Mesenchymal stem cell (in vitro differentiated cells and primary cell): ENCODE measurements at regions not wholly inside any gene's neighbourhood (a gene's known extent, or its start where the extent isn't known, plus 50 kb on each side); places are given as distances from the start of the nearest gene placed in this dataset.
A peak's percentile ranks its signal among the peaks of the same experiment; 100 is the strongest.

Experiments
- DNase-seq: peaks from one replicate; pipeline ENCODE4 v3.0.0-alpha.2; 2013
- H2AFZ ChIP-seq: one replicate; pipeline ENCODE4 v1.6.1; 2013; ENCODE audit warnings: low read depth, mild to moderate bottlenecking, control low read depth, inconsistent platforms, low read length, moderate library complexity
- H2AK5ac ChIP-seq: 2 replicates; pipeline ENCODE4 v1.6.1; 2013; ENCODE audit warnings: low read length, moderate library complexity, mild to moderate bottlenecking, inconsistent platforms; ENCODE audit not compliant: severe bottlenecking
- H2BK120ac ChIP-seq: one replicate; pipeline ENCODE4 v1.6.1; 2013; ENCODE audit warnings: low read depth, mild to moderate bottlenecking, inconsistent platforms, low read length, moderate library complexity
- H2BK12ac ChIP-seq, 2 experiments: one replicate each; pipeline ENCODE4 v1.6.1; 2013; ENCODE audit warnings: inconsistent platforms in 2 of 2, low read length in 2 of 2, mild to moderate bottlenecking in 2 of 2, moderate library complexity in 2 of 2, control low read depth in 1 of 2
- H2BK15ac ChIP-seq: one replicate; pipeline ENCODE4 v1.6.1; 2013; ENCODE audit warnings: mild to moderate bottlenecking, low read depth, inconsistent platforms; ENCODE audit not compliant: poor library complexity, severe bottlenecking
- H2BK5ac ChIP-seq: 2 replicates; pipeline ENCODE4 v1.6.1; 2013; ENCODE audit warnings: low read depth, mild to moderate bottlenecking, low read length, control low read depth, inconsistent platforms; ENCODE audit not compliant: poor library complexity, severe bottlenecking
- H3K14ac ChIP-seq, 2 experiments: one replicate each; pipeline ENCODE4 v1.6.1; 2013; ENCODE audit warnings: inconsistent platforms in 2 of 2, low read length in 2 of 2, control low read depth in 1 of 2, mild to moderate bottlenecking in 1 of 2, moderate library complexity in 1 of 2
- H3K18ac ChIP-seq, 2 experiments: one replicate each; pipeline ENCODE4 v1.6.1; 2013; ENCODE audit warnings: inconsistent platforms in 2 of 2, low read length in 2 of 2, control low read depth in 1 of 2, low read depth in 1 of 2, mild to moderate bottlenecking in 1 of 2
- H3K23ac ChIP-seq, 2 experiments: one replicate each; pipeline ENCODE4 v1.6.1; 2013; ENCODE audit warnings: inconsistent platforms in 2 of 2, low read length in 2 of 2, mild to moderate bottlenecking in 2 of 2, moderate library complexity in 2 of 2, control low read depth in 1 of 2
- H3K27ac ChIP-seq: 2 replicates; pipeline ENCODE4 v1.5.1; 2013; ENCODE audit warnings: mild to moderate bottlenecking, moderate library complexity, low read length, control low read depth, inconsistent platforms; ENCODE audit not compliant: poor library complexity, severe bottlenecking
- H3K27me3 ChIP-seq, 2 experiments: 2 replicates each; pipeline versions ENCODE4 v1.6.1 to v1.7.0; 2013; ENCODE audit warnings: low read length in 2 of 2, mild to moderate bottlenecking in 2 of 2, moderate library complexity in 2 of 2, control low read depth in 1 of 2, inconsistent platforms in 1 of 2; ENCODE audit not compliant: control insufficient read depth in 1 of 2, insufficient read depth in 1 of 2
- H3K36me3 ChIP-seq, 2 experiments: 2 replicates each; pipeline versions ENCODE4 v1.6.1 to v1.7.0; 2013; ENCODE audit warnings: low read length in 2 of 2, control low read depth in 1 of 2, inconsistent platforms in 1 of 2, low read depth in 1 of 2, mild to moderate bottlenecking in 1 of 2; ENCODE audit not compliant: insufficient read depth in 2 of 2, control insufficient read depth in 1 of 2
- H3K4ac ChIP-seq, 2 experiments: one replicate each; pipeline ENCODE4 v1.6.1; 2013; ENCODE audit warnings: inconsistent platforms in 2 of 2, low read length in 2 of 2, mild to moderate bottlenecking in 2 of 2, moderate library complexity in 2 of 2, control low read depth in 1 of 2, low read depth in 1 of 2
- H3K4me1 ChIP-seq: 2 replicates; pipeline ENCODE4 v1.6.1; 2013; ENCODE audit warnings: low read depth, low read length, control low read depth; ENCODE audit not compliant: control insufficient read depth, insufficient read depth
- H3K4me2 ChIP-seq: 2 replicates; pipeline ENCODE4 v1.6.1; 2013; ENCODE audit warnings: low read length, mild to moderate bottlenecking, inconsistent platforms; ENCODE audit not compliant: poor library complexity, severe bottlenecking
- H3K4me3 ChIP-seq, 2 experiments: 2 replicates each; pipeline versions ENCODE4 v1.5.1 to v1.7.0; 2013; ENCODE audit warnings: low read length in 2 of 2, mild to moderate bottlenecking in 2 of 2, control low read depth in 1 of 2, low read depth in 1 of 2; ENCODE audit not compliant: insufficient read depth in 1 of 2
- H3K79me1 ChIP-seq: replicated peaks from 2 replicates; pipeline ENCODE4 v1.6.1; 2013; ENCODE audit warnings: mild to moderate bottlenecking, control low read depth, low read length, inconsistent platforms; ENCODE audit not compliant: poor library complexity, severe bottlenecking
- H3K9ac ChIP-seq: 2 replicates; pipeline ENCODE4 v1.7.0; 2013; ENCODE audit warnings: mild to moderate bottlenecking, low read length, moderate library complexity
- H3K9me3 ChIP-seq: 2 replicates; pipeline ENCODE4 v1.7.0; 2013; ENCODE audit warnings: mild to moderate bottlenecking, low read length; ENCODE audit not compliant: control insufficient read depth
- H4K8ac ChIP-seq: one replicate; pipeline ENCODE4 v1.6.1; 2013; ENCODE audit warnings: inconsistent platforms, mild to moderate bottlenecking, low read length, moderate library complexity
- H4K91ac ChIP-seq: one replicate; pipeline ENCODE4 v1.6.1; 2013; ENCODE audit warnings: mild to moderate bottlenecking, low read length, inconsistent platforms
- WGBS: methylation state at CpG from one replicate; pipeline ENCODE4 v1.1.7; 2013; ENCODE audit warnings: mixed read lengths; 5-methylcytosine and 5-hydroxymethylcytosine counted together

- no peak overlapping the region for H2AK5ac ChIP-seq
- H2AFZ ChIP-seq: no peak overlapping the region
- H3K4me3 ChIP-seq: no peak overlapping the region
- H3K9me3 ChIP-seq: no peaks in the 10 kb centered on the region
- no peak overlapping the region for H2BK12ac ChIP-seq
- H3K27me3 ChIP-seq: peaks cover 0 to 14% of the 10 kb centered on the region in 2 experiments
- H2BK120ac ChIP-seq: no peak overlapping the region
- H3K14ac ChIP-seq: no peak overlapping the region
- WGBS: 93% methylated on average over 10 of the region's 10 CpGs
- H3K27ac ChIP-seq: no peak overlapping the region
- H2BK15ac ChIP-seq: no peak overlapping the region
- H3K36me3 ChIP-seq: no peaks in the 10 kb centered on the region
- H3K9ac ChIP-seq: no peak overlapping the region
- H2BK5ac ChIP-seq: no peak overlapping the region
- no peak overlapping the region for H3K23ac ChIP-seq
- H3K4me1 ChIP-seq: peaks cover 6% of the 10 kb centered on the region
- no peak overlapping the region for H3K4ac ChIP-seq
- H4K8ac ChIP-seq: no peak overlapping the region
- H3K18ac ChIP-seq: no peak overlapping the region
- no peak overlapping the region for H3K4me2 ChIP-seq
- no peaks in the 10 kb centered on the region for H3K79me1 ChIP-seq
- no peak overlapping the region for H4K91ac ChIP-seq
- peak; percentile 3 for DNase-seq
Observed at GRCh38 chr6:6968731-6969552, 138.8 kb upstream of the RREB1 start.

DNA sequence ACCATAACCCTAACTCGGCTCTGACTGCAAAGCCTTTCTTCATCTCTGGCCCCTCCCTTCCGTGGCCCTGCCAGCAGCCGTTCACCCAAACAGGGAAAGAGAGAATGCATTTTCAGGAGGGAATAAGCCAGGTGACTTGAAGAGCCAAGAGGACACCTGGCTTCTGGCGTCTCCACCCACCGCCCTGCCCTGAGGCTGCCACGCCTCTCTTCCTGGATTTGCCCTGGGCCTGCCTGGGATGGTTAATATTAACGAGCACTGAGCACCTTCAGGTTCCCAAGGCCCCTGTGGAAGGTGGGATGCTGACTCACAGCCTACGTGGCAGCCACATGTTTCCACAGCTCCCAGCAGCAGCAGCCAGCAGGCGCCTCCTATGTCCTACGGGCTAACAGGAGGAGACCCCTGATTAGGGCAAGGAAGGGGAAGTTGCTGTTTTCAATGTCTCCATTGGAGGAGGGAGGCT lies 138.0 kb upstream of the RREB1 start:
- Histone ChIP-seq H2AK5ac (no peak overlapping the region), H3K18ac (no peak overlapping the region), H3K36me3 (no peaks in the 10 kb centered on the region), H3K27ac (no peak overlapping the region), H3K27me3 (peaks cover 0 to 14% of the 10 kb centered on the region in 2 experiments), H2BK12ac (no peak overlapping the region), H2BK15ac (no peak overlapping the region), H3K4ac (no peak overlapping the region), H3K4me2 (no peak overlapping the region), H3K4me3 (no peak overlapping the region), H3K9ac (no peak overlapping the region), H4K8ac (peak overlapping the region; percentile 14), H2BK5ac (no peak overlapping the region), H3K79me1 (no peaks in the 10 kb centered on the region), H2AFZ (no peak overlapping the region), H3K14ac (peak overlapping the region in 1 of 2 experiments; percentile 9), H2BK120ac (no peak overlapping the region), H3K23ac (no peak overlapping the region), H3K9me3 (no peaks in the 10 kb centered on the region), H3K4me1 (peaks cover 6% of the 10 kb centered on the region), H4K91ac (no peak overlapping the region)
- no peak for DNase-seq
- 77% methylated on average over 10 of the region's 10 CpGs for WGBS

DNA sequence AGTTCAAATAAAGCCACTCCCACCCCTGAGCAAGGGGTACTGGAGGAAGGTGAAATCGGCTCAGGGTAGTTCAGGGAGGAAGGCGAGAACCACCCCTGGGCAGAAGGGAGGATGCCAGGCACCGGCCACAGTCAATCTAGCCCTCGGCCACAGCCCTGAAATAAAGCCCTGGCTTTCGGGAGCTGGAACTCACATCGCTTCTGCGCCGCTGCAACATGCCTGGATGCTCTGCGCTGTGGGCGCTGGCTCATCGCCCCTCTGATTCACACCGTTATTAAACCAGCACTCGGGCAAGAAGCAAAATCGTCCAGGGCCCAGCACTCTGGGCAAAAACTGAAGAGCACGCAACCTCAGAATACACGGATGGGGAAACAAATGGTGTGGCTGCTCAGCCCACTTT lies 136.9 kb upstream of the RREB1 start:
- Histone ChIP-seq H3K36me3 (no peaks in the 10 kb centered on the region), H2BK5ac (no peak overlapping the region), H3K9ac (no peak overlapping the region), H4K8ac (no peak overlapping the region), H3K4me1 (peaks cover 6% of the 10 kb centered on the region), H4K91ac (no peak overlapping the region), H3K9me3 (no peaks in the 10 kb centered on the region), H3K4me2 (no peak overlapping the region), H3K27me3 (peaks cover 0 to 14% of the 10 kb centered on the region in 2 experiments), H3K79me1 (no peaks in the 10 kb centered on the region), H2BK120ac (no peak overlapping the region), H3K18ac (no peak overlapping the region), H2AK5ac (no peak overlapping the region), H2BK15ac (no peak overlapping the region), H3K14ac (no peak overlapping the region), H2AFZ (no peak overlapping the region), H3K4me3 (no peak overlapping the region), H2BK12ac (no peak overlapping the region), H3K4ac (no peak overlapping the region), H3K27ac (no peak overlapping the region), H3K23ac (no peak overlapping the region)
- WGBS: 97% methylated on average over 16 of the region's 16 CpGs
- no peak for DNase-seq

- no peak overlapping the region for H3K18ac ChIP-seq
- H3K23ac ChIP-seq: peak overlapping the region in 1 of 2 experiments; percentile 31
- H3K36me3 ChIP-seq: no peaks in the 10 kb centered on the region
- peaks cover 4% of the 10 kb centered on the region for H3K4me1 ChIP-seq
- no peak overlapping the region for H2BK15ac ChIP-seq
- no peak overlapping the region for H2BK12ac ChIP-seq
- no peaks in the 10 kb centered on the region for H3K9me3 ChIP-seq
- no peak for DNase-seq
- H3K79me1 ChIP-seq: no peaks in the 10 kb centered on the region
- no peak overlapping the region for H3K27ac ChIP-seq
- H4K8ac ChIP-seq: no peak overlapping the region
- H2AK5ac ChIP-seq: no peak overlapping the region
- 88% methylated on average over 11 of the region's 11 CpGs for WGBS
- no peak overlapping the region for H2BK5ac ChIP-seq
- no peak overlapping the region for H3K4me3 ChIP-seq
- H3K9ac ChIP-seq: no peak overlapping the region
- H3K27me3 ChIP-seq: peaks cover 0 to 14% of the 10 kb centered on the region in 2 experiments
- no peak overlapping the region for H2AFZ ChIP-seq
- H3K4me2 ChIP-seq: no peak overlapping the region
- H3K4ac ChIP-seq: no peak overlapping the region
- no peak overlapping the region for H4K91ac ChIP-seq
- no peak overlapping the region for H2BK120ac ChIP-seq
- H3K14ac ChIP-seq: peak overlapping the region in 1 of 2 experiments; percentile 79
Observed at GRCh38 chr6:6971369-6971768, 136.4 kb upstream of the RREB1 start.
